HepG2 (cell line): ENCODE measurements at regions not wholly inside any gene's neighbourhood (a gene's known extent, or its start where the extent isn't known, plus 50 kb on each side); places are given as distances from the start of the nearest gene placed in this dataset.

Experiments used
- ATAC-seq: fragments of 200-7000 bp; cut with Tn5 transposase; 3 replicates; pipeline ENCODE4 v1.9.1; 2020; ENCODE audit warnings: mild to moderate bottlenecking, moderate library complexity
- BruUV-seq: library from RNA; stranded (reverse); fragments of 400-500 nt; replicated peaks from 2 replicates; lab custom pipeline; 2021; lab: Mats Ljungman, UMichigan
- CTCF ChIA-PET: fragments of 300-600 bp; formaldehyde crosslinking; extraction: SDS; loops from one replicate; lab custom pipeline; 2021; ENCODE audit warnings: low total read pairs, inconsistent platforms, low intra/inter-chr PET ratio; lab: Yijun Ruan, JAX
- POLR2A ChIA-PET: fragments of 350-600 bp; sonication (Branson Sonifier 250); formaldehyde crosslinking; loops from one replicate; lab custom pipeline; 2020; ENCODE audit warnings: antibody characterized with exemption, inconsistent platforms; lab: Yijun Ruan, JAX
- DNase-seq: peaks from one replicate; pipeline ENCODE4 v3.0.0-alpha.2; 2015; ENCODE audit warnings: low spot score
- FAIRE-seq: peaks from 3 replicates; lab custom pipeline; 2011; peaks lifted over from hg19 to GRCh38; lab: Jason Lieb, UNC
- H2AFZ ChIP-seq: one replicate; pipeline ENCODE4 v1.6.1; 2011; ENCODE audit warnings: low read length, inconsistent platforms
- H3K27ac ChIP-seq: fragments of 300-600 bp; 3 replicates; pipeline ENCODE4 v1.8.0; 2011; ENCODE audit warnings: mixed run types, mild to moderate bottlenecking, mixed read lengths, low read length, inconsistent platforms; ENCODE audit not compliant: insufficient read depth; ENCODE audit errors: extremely low read length
- H3K27me3 ChIP-seq, 2 experiments: fragments of 200-600 bp in 1 of 2; 2 replicates in 1 of 2; 3 replicates in 1 of 2; pipeline versions ENCODE4 v1.6.0 to v1.8.0; 2011; ENCODE audit warnings: low read length in 2 of 2, mild to moderate bottlenecking in 2 of 2, moderate library complexity in 2 of 2, inconsistent platforms in 1 of 2; ENCODE audit not compliant: insufficient read depth in 2 of 2, control insufficient read depth in 1 of 2
- H3K36me3 ChIP-seq, 2 experiments: fragments of 200-600 bp in 1 of 2; replicated peaks in 1 of 2; 2 replicates in 1 of 2; 3 replicates in 1 of 2; pipeline versions ENCODE4 v1.5.1 to v1.8.0; 2011; ENCODE audit warnings: low read length in 2 of 2, inconsistent platforms in 1 of 2; ENCODE audit not compliant: insufficient read depth in 2 of 2, control insufficient read depth in 1 of 2
- H3K4me1 ChIP-seq: 2 replicates; pipeline ENCODE4 v1.5.1; 2012; ENCODE audit warnings: low read length, inconsistent platforms; ENCODE audit not compliant: insufficient read depth
- H3K4me2 ChIP-seq: 2 replicates; pipeline ENCODE4 v1.6.0; 2011; ENCODE audit warnings: low read depth, low read length, inconsistent platforms
- H3K4me3 ChIP-seq, 3 experiments: fragments of 200-600 bp in 1 of 3; sonication (generic), shearing (Covaris generic) in 1 of 3; replicated peaks in 1 of 3; 2 replicates each; pipeline ENCODE4 v1.5.1; 2011 to 2016; ENCODE audit warnings: low read length in 3 of 3, inconsistent platforms in 2 of 3, low read depth in 2 of 3, mild to moderate bottlenecking in 2 of 3, control low read depth in 1 of 3, mixed read lengths in 1 of 3; ENCODE audit not compliant: insufficient read depth in 1 of 3
- H3K79me2 ChIP-seq: one replicate; pipeline ENCODE4 v1.6.1; 2011; ENCODE audit warnings: low read length, inconsistent platforms; ENCODE audit not compliant: insufficient read depth
- H3K9ac ChIP-seq: 2 replicates; pipeline ENCODE4 v1.6.0; 2011; ENCODE audit warnings: mild to moderate bottlenecking, low read depth, low read length, inconsistent platforms; ENCODE audit not compliant: insufficient read depth
- H3K9me3 ChIP-seq: 2 replicates; pipeline ENCODE4 v1.5.1; 2012; ENCODE audit warnings: mild to moderate bottlenecking, low read length
- H4K20me1 ChIP-seq: 2 replicates; pipeline ENCODE4 v1.6.0; 2011; ENCODE audit warnings: inconsistent platforms, mild to moderate bottlenecking, low read length, moderate library complexity; ENCODE audit not compliant: insufficient read depth
- AKAP8 ChIP-seq: sonication (generic); formaldehyde crosslinking; IDR thresholded peaks from 2 replicates; pipeline ENCODE4 v1.5.1; 2020; ENCODE audit warnings: mild to moderate bottlenecking, missing genetic modification reagents
- ATF4 ChIP-seq, 2 experiments: fragments of 450-650 bp in 1 of 2; sonication (generic) in 1 of 2; formaldehyde crosslinking; IDR thresholded peaks; 2 replicates each; pipeline versions ENCODE4 v1.5.0 to v1.8.0; 2020 to 2022; ENCODE audit warnings: mild to moderate bottlenecking in 1 of 2, missing genetic modification reagents in 1 of 2
- DDIT3 ChIP-seq: sonication (generic); formaldehyde crosslinking; IDR thresholded peaks from 2 replicates; pipeline ENCODE4 v1.4.0; 2020; ENCODE audit warnings: mild to moderate bottlenecking, missing genetic modification reagents
- DR1 ChIP-seq: sonication (generic); formaldehyde crosslinking; IDR thresholded peaks from 2 replicates; pipeline ENCODE4 v1.8.0; 2021; ENCODE audit warnings: mild to moderate bottlenecking, missing genetic modification reagents, inconsistent platforms
- KDM6A ChIP-seq: IDR thresholded peaks from 2 replicates; pipeline ENCODE4 v1.6.1; 2016; ENCODE audit warnings: low read depth
- MAX ChIP-seq: IDR thresholded peaks from 2 replicates; pipeline ENCODE4 v1.6.1; 2012; ENCODE audit warnings: inconsistent platforms
- MEIS2 ChIP-seq: sonication (generic); formaldehyde crosslinking; IDR thresholded peaks from 2 replicates; pipeline ENCODE4 v1.9.0; 2021; ENCODE audit warnings: mild to moderate bottlenecking, missing genetic modification reagents
- MLLT10 ChIP-seq: sonication (generic); formaldehyde crosslinking; IDR thresholded peaks from 2 replicates; pipeline ENCODE4 v1.4.0; 2020; ENCODE audit warnings: missing genetic modification reagents
- NCOA1 ChIP-seq: sonication (generic); formaldehyde crosslinking; IDR thresholded peaks from 2 replicates; pipeline ENCODE4 v1.9.0; 2021; ENCODE audit warnings: missing genetic modification reagents
- THAP7 ChIP-seq: sonication (generic); formaldehyde crosslinking; IDR thresholded peaks from 2 replicates; pipeline ENCODE4 v1.8.1; 2023; ENCODE audit warnings: mild to moderate bottlenecking, missing genetic modification reagents
- ZNF256 ChIP-seq: sonication (generic); formaldehyde crosslinking; conservative IDR thresholded peaks from 2 replicates; pipeline ENCODE4 v1.4.0; 2020; ENCODE audit warnings: missing genetic modification reagents
- ZNF451 ChIP-seq: sonication (generic); formaldehyde crosslinking; IDR thresholded peaks from 2 replicates; pipeline ENCODE4 v1.5.0; 2020; ENCODE audit warnings: mild to moderate bottlenecking, missing genetic modification reagents
- ZNF605 ChIP-seq: sonication (generic); formaldehyde crosslinking; IDR thresholded peaks from 2 replicates; pipeline ENCODE4 v1.8.0; 2022; ENCODE audit warnings: mild to moderate bottlenecking, missing genetic modification reagents
- ZNF749 ChIP-seq: sonication (generic); formaldehyde crosslinking; IDR thresholded peaks from 2 replicates; pipeline ENCODE4 v1.8.0; 2022; ENCODE audit warnings: mild to moderate bottlenecking, missing genetic modification reagents, moderate library complexity, borderline replicate concordance
- ZNF790 ChIP-seq: sonication (generic); formaldehyde crosslinking; IDR thresholded peaks from 2 replicates; pipeline ENCODE4 v1.8.0; 2022; ENCODE audit warnings: missing genetic modification reagents, mild to moderate bottlenecking, borderline replicate concordance
- WGBS: methylation state at CpG from one replicate; pipeline ENCODE4 v1.1.6; 2017; ENCODE audit warnings: low lambda C conversion rate; 5-methylcytosine and 5-hydroxymethylcytosine counted together
- in situ Hi-C: cut with HindIII; loops from 2 replicates; pipeline ENCODE4 v1.10.0; 2017; ENCODE audit warnings: low pct_unique_long_range_greater_than_20kb; ENCODE audit not compliant: extremely low pct_ligation_motif_present
- intact Hi-C: fragments of 100-400 bp; cut with micrococcal nuclease; formaldehyde crosslinking; loops from one replicate; pipeline ENCODE4 v1.10.0; 2022; ENCODE audit not compliant: unreplicated experiment

GRCh38 chr13:106186366-106187030, 349.0 kb downstream of the EFNB2 start:
- 29% methylated on average over 3 of the region's 3 CpGs for whole genome bisulfite sequencing
- in situ Hi-C loops = no loop called here

GRCh38 chr13:106184790-106185189, 350.7 kb downstream of the EFNB2 start:
- Histone ChIP-seq H3K27me3 (no peaks in the 10 kb centered on the region; a peak in 1 of 5 replicates), H3K4me3 (no peak overlapping the region), H3K27ac (no peak overlapping the region), H3K4me1 (no peaks in the 10 kb centered on the region), H2AFZ (no peak overlapping the region), H4K20me1 (no peaks in the 10 kb centered on the region), H3K9ac (no peak overlapping the region), H3K79me2 (no peaks in the 10 kb centered on the region), H3K4me2 (no peak overlapping the region), H3K9me3 (peaks cover 13% of the 10 kb centered on the region; the same call in 1 of the 2 replicates), H3K36me3 (no peaks in the 10 kb centered on the region)
- TF ChIP-seq ZNF451 (CRISPR knock-in tag) (no peak), NCOA1 (no peak), DR1 (no peak), ZNF790 (no peak), ATF4 (CRISPR knock-in tag; IDR thresholded peaks at IDR 0.05) (no peak), KDM6A (CRISPR knock-in tag) (no peak), MEIS2 (CRISPR knock-in tag) (no peak), DDIT3 (CRISPR knock-in tag) (no peak), ZNF605 (CRISPR knock-in tag) (no peak), ZNF749 (CRISPR knock-in tag) (no peak), THAP7 (CRISPR knock-in tag) (no peak), MAX (no peak)
- intact Hi-C loops = no loop called here
- BruUV-seq = no TSS peak
- POLR2A ChIA-PET = no interaction called here
- ATAC-seq (no peak), DNase-seq (no peak), FAIRE-seq (no peak)
- CTCF ChIA-PET = no interaction called here
- WGBS = 0% methylated on average over 2 of the region's 2 CpGs
- in situ Hi-C loops = no loop called here

More at GRCh38 chr13:106186366-106187030, 349.0 kb downstream of the EFNB2 start:
- Histone ChIP-seq H3K27me3 (no peaks in the 10 kb centered on the region; a peak in 1 of 5 replicates), H2AFZ (no peak overlapping the region), H3K4me2 (no peak overlapping the region), H3K9me3 (peaks cover 13% of the 10 kb centered on the region; the same call in 1 of the 2 replicates), H3K9ac (no peak overlapping the region), H3K36me3 (no peaks in the 10 kb centered on the region), H4K20me1 (no peaks in the 10 kb centered on the region), H3K79me2 (no peaks in the 10 kb centered on the region), H3K27ac (no peak overlapping the region), H3K4me1 (no peaks in the 10 kb centered on the region), H3K4me3 (no peak overlapping the region)
- ChIA-PET POLR2A (no interaction called here), CTCF (no interaction called here)
- intact Hi-C loops = no loop called here
- TF ChIP-seq MLLT10 (CRISPR knock-in tag) = no peak
- TF ChIP-seq AKAP8 (CRISPR knock-in tag) = no peak
- TF ChIP-seq ZNF256 (CRISPR knock-in tag) = no peak
- no peak for ATAC-seq
- FAIRE-seq = no peak
- DNase-seq = no peak
- no TSS peak for BruUV-seq
